CD4-positive, alpha-beta memory T cell (primary cell): ENCODE measurements at regions not wholly inside any gene's neighbourhood (a gene's known extent, or its start where the extent isn't known, plus 50 kb on each side); places are given as distances from the start of the nearest gene placed in this dataset.
A peak's percentile ranks its signal among the peaks of the same experiment; 100 is the strongest.
"Not testable (repeated sequence)": the region's sequence is repeated elsewhere in the genome, so short reads cannot be mapped to it uniquely, and the experiment has no call there.

Experiments used
- CTCF ChIA-PET: fragments of 350-600 bp; sonication (Branson Sonifier 250); formaldehyde crosslinking; loops from one replicate; lab custom pipeline; 2021; ENCODE audit warnings: inconsistent platforms; ENCODE audit not compliant: partially characterized antibody; lab: Charles Lee
- POLR2A ChIA-PET: fragments of 350-600 bp; sonication (Branson Sonifier 250); formaldehyde crosslinking; loops from one replicate; lab custom pipeline; 2021; ENCODE audit not compliant: partially characterized antibody; lab: Charles Lee
- DNase-seq, 5 donors: peaks; one replicate each; pipeline versions ENCODE4 v3.0.0 to v3.0.0-alpha.2; 2020 to 2022; ENCODE audit warnings: mixed read lengths in 1 of 5
- H3K27ac ChIP-seq: one replicate; pipeline ENCODE4 v1.7.0; 2013; ENCODE audit warnings: low read depth, low read length
- H3K27me3 ChIP-seq: 2 replicates; pipeline ENCODE4 v1.7.0; 2013; ENCODE audit warnings: mild to moderate bottlenecking, low read length, moderate library complexity; ENCODE audit not compliant: insufficient read depth
- H3K36me3 ChIP-seq: 2 replicates; pipeline ENCODE4 v1.7.0; 2013; ENCODE audit warnings: mild to moderate bottlenecking, low read length, moderate library complexity; ENCODE audit not compliant: insufficient read depth
- H3K4me1 ChIP-seq: 2 replicates; pipeline ENCODE4 v1.7.0; 2013; ENCODE audit warnings: mild to moderate bottlenecking, low read length, moderate library complexity; ENCODE audit not compliant: insufficient read depth
- H3K4me3 ChIP-seq, 2 donors: one replicate each; pipeline ENCODE4 v1.7.0; 2013; ENCODE audit warnings: low read length in 2 of 2, mild to moderate bottlenecking in 1 of 2
- H3K9me3 ChIP-seq, 2 donors: one replicate each; pipeline ENCODE4 v1.7.0; 2013; ENCODE audit warnings: low read length in 2 of 2, control low read depth in 1 of 2; ENCODE audit not compliant: control insufficient read depth in 1 of 2
- H3K27ac Mint-ChIP-seq, 7 donors: one replicate each; pipeline ENCODE4 v1.8.0; 2020 to 2021; ENCODE audit warnings: mixed read lengths in 7 of 7, mild to moderate bottlenecking in 6 of 7, inconsistent platforms in 3 of 7, moderate library complexity in 3 of 7
- H3K27me3 Mint-ChIP-seq, 2 donors: one replicate each; pipeline ENCODE4 v1.8.0; 2020 to 2021; ENCODE audit warnings: mixed read lengths in 2 of 2
- H3K36me3 Mint-ChIP-seq, 2 donors: one replicate each; pipeline ENCODE4 v1.8.0; 2020 to 2021; ENCODE audit warnings: mixed read lengths in 2 of 2, inconsistent platforms in 1 of 2, mild to moderate bottlenecking in 1 of 2
- H3K4me1 Mint-ChIP-seq, 4 donors: one replicate each; pipeline ENCODE4 v1.8.0; 2020 to 2021; ENCODE audit warnings: mixed read lengths in 4 of 4, mild to moderate bottlenecking in 1 of 4
- H3K4me3 Mint-ChIP-seq, 8 donors: one replicate each; pipeline ENCODE4 v1.8.0; 2020 to 2021; ENCODE audit warnings: mixed read lengths in 8 of 8, mild to moderate bottlenecking in 7 of 8, moderate library complexity in 6 of 8, inconsistent platforms in 3 of 8
- H3K9me3 Mint-ChIP-seq, 8 donors: one replicate each; pipeline ENCODE4 v1.8.0; 2020 to 2021; ENCODE audit warnings: mixed read lengths in 8 of 8, mild to moderate bottlenecking in 5 of 8, inconsistent platforms in 3 of 8, moderate library complexity in 1 of 8
- intact Hi-C: fragments of 100-400 bp; cut with micrococcal nuclease; formaldehyde crosslinking; loops from one replicate; pipeline ENCODE4 v1.15.1; 2023

GRCh38 chr5:32534041-32534440 lies 51.3 kb upstream of the SUB1 start:
- Mint-ChIP-seq H3K4me3 (peak overlapping the region; percentile 21 to 89 (median 57)), H3K27ac (peak overlapping the region in 5 of 7 donors; percentile 68 to 99 (median 84)), H3K27me3 (no peaks in the 10 kb centered on the region), H3K4me1 (peaks cover 49 to 87% (median 65%) of the 10 kb centered on the region in 4 donors), H3K36me3 (peaks cover 8 to 10% of the 10 kb centered on the region in 2 donors), H3K9me3 (no peaks in the 10 kb centered on the region)
- Histone ChIP-seq H3K36me3 (no peaks in the 10 kb centered on the region), H3K4me1 (peaks cover 74% of the 10 kb centered on the region), H3K27ac (no peak overlapping the region), H3K27me3 (no peaks in the 10 kb centered on the region), H3K9me3 (no peaks in the 10 kb centered on the region), H3K4me3 (no peak overlapping the region)
- intact Hi-C loops = loop anchor here (5.0 to 10.0 kb wide), 2 partner anchors 92 to 219 kb away; partner anchors contain the start of genes MTMR12 and ZFR
- no peak for DNase-seq
- ChIA-PET CTCF (interaction anchor here (1.0 to 4.8 kb wide), 4 partner anchors 9 to 55 kb away, joined by 4 to 39 read pairs (median 10); no protein-coding TSS in a partner anchor), POLR2A (interaction anchor here (0.9 to 1.2 kb wide), 2 partner anchors 11 to 51 kb away, joined by 3 to 9 read pairs; partner anchors contain the start of gene SUB1)

DNA sequence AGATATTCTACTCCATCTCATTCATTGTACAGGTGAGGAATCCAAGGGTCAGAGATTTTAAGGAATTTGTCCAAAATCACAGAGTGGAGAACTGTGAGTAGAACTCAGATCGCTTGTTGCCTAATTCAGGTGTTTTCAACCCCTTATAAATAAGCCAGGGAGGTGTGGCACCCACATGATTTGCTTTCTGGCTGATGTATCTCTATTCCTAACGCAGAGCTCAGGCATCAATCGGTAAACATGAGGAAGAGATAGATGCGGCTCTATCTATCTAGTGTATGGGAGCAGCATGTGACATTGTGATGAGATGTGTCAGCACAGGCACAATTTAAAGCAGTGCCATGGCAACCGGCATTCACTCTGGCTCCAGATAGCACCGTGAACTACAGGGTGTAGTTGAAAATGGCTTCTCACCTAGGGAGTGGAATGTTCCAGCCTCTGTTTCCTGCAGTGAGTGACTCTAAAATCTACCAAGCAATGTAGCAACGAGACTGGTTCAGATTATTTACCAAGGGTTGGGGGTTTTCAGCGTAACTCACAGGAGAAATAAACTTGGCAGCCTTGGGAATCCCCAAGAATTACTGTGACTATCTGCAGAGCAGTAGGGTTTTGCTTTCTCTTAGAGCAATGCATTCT lies 53.4 kb upstream of the SUB1 start:
- peak; percentile 61 to 90 (median 69) for DNase-seq
- ChIA-PET CTCF (interaction anchor here (1.5 to 4.8 kb wide), 5 partner anchors 20 to 57 kb away, joined by 4 to 39 read pairs (median 26); partner anchors contain the start of gene SUB1), POLR2A (interaction anchor here (0.7 to 3.6 kb wide), 9 partner anchors 10 to 61 kb away, joined by 3 to 60 read pairs (median 4); partner anchors contain the start of gene SUB1)
- no peaks in the 10 kb centered on the region for H3K27me3 Mint-ChIP-seq
- H3K27me3 ChIP-seq = no peaks in the 10 kb centered on the region
- peaks cover 37 to 66% (median 50%) of the 10 kb centered on the region in 4 donors for H3K4me1 Mint-ChIP-seq
- peak overlapping the region; percentile 87 to 93 (median 90) for H3K4me3 Mint-ChIP-seq
- no peaks in the 10 kb centered on the region for H3K9me3 ChIP-seq
- H3K27ac ChIP-seq = peak overlapping the region; percentile 94
- no peaks in the 10 kb centered on the region for H3K36me3 ChIP-seq
- H3K36me3 Mint-ChIP-seq = peaks cover 7 to 10% of the 10 kb centered on the region in 2 donors
- H3K9me3 Mint-ChIP-seq = no peaks in the 10 kb centered on the region
- H3K4me3 ChIP-seq = peak overlapping the region; percentile 42 to 68
- peak overlapping the region; percentile 94 to 99 (median 97) for H3K27ac Mint-ChIP-seq
- H3K4me1 ChIP-seq = peaks cover 58% of the 10 kb centered on the region
- intact Hi-C loops = loop anchor here (1.0 to 10.0 kb wide), 4 partner anchors 43 to 217 kb away; partner anchors contain the start of genes MTMR12, SUB1 and ZFR

DNA sequence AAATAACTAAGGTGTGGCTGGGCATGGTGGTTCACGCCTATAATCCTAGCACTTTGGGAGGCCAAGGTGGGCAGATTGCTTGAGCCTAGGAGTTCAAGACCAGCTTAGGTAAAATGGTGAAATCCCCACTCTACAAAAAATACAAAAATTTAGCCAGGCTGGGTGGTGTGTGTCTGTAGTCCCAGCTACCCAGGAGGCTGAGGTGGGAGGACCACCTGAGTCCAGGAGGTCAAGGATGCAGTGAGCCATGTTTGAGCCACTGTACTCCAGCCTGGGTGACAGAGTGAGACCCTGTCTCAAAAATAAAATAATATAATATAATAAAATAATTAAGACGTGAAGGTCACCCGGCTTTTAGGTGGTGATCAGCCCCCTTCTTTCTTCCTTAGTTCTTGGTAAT lies 58.0 kb upstream of the SUB1 start:
- POLR2A ChIA-PET = not testable (repeated sequence)
- peak overlapping the region in 1 of 7 donors; percentile 64 for H3K27ac Mint-ChIP-seq
- CTCF ChIA-PET = interaction anchor here (3.2 kb wide), 1 partner anchor 38 kb away, joined by 12 read pairs; no protein-coding TSS in a partner anchor

GRCh38 chr5:32526810-32527209 lies 58.5 kb upstream of the SUB1 start:
- intact Hi-C loops = no loop called here
- Histone ChIP-seq H3K4me3 (no peak overlapping the region), H3K4me1 (peaks cover 31% of the 10 kb centered on the region), H3K27me3 (no peaks in the 10 kb centered on the region), H3K9me3 (no peaks in the 10 kb centered on the region), H3K36me3 (no peaks in the 10 kb centered on the region), H3K27ac (no peak overlapping the region)
- DNase-seq = no peak
- peak overlapping the region in 1 of 7 donors; percentile 19 for H3K27ac Mint-ChIP-seq
- H3K4me3 Mint-ChIP-seq = no peak overlapping the region
- POLR2A ChIA-PET = no interaction called here
- peaks cover 23 to 40% (median 31%) of the 10 kb centered on the region in 4 donors for H3K4me1 Mint-ChIP-seq
- peaks cover 0 to 1% (median 0%) of the 10 kb centered on the region in 8 donors for H3K9me3 Mint-ChIP-seq
- no peaks in the 10 kb centered on the region for H3K27me3 Mint-ChIP-seq
- H3K36me3 Mint-ChIP-seq = peaks cover 0 to 2% of the 10 kb centered on the region in 2 donors
- CTCF ChIA-PET = interaction anchor here (3.2 kb wide), 2 partner anchors 37 to 63 kb away, joined by 12 read pairs; no protein-coding TSS in a partner anchor

More for the DNA sequence above, 58.0 kb upstream of the SUB1 start:
- H3K4me1 ChIP-seq = peaks cover 29% of the 10 kb centered on the region
- H3K36me3 ChIP-seq, H3K4me3 ChIP-seq, H3K27me3 ChIP-seq, H3K36me3 Mint-ChIP-seq, H3K4me3 Mint-ChIP-seq, H3K27ac ChIP-seq, H3K27me3 Mint-ChIP-seq, H3K9me3 ChIP-seq, DNase-seq, intact Hi-C loops, H3K9me3 Mint-ChIP-seq: not testable (repeated sequence)
- peaks cover 25 to 42% (median 33%) of the 10 kb centered on the region in 4 donors for H3K4me1 Mint-ChIP-seq

DNA sequence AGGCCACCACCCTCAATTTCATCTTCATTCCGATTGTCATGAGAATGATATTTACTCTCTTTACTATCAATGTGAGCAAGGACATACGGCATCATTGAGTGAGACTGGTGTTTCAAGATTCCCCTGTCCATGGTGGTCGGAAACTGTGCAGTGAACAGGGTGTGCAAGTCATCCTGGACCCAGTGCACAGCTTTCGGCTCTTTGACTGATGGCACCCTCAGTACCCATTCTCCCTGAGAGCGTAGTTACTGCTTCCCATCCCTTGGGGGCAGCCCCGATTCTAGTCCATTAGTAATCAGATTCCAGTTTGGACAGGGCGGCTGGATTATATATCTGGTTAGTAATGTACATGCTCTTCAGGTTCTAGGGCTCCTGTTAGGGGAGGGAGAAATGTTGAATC lies 61.7 kb upstream of the SUB1 start:
- intact Hi-C loops = no loop called here
- CTCF ChIA-PET = interaction anchor here (3.2 kb wide), 1 partner anchor 67 kb away, joined by 12 read pairs; no protein-coding TSS in a partner anchor

DNA sequence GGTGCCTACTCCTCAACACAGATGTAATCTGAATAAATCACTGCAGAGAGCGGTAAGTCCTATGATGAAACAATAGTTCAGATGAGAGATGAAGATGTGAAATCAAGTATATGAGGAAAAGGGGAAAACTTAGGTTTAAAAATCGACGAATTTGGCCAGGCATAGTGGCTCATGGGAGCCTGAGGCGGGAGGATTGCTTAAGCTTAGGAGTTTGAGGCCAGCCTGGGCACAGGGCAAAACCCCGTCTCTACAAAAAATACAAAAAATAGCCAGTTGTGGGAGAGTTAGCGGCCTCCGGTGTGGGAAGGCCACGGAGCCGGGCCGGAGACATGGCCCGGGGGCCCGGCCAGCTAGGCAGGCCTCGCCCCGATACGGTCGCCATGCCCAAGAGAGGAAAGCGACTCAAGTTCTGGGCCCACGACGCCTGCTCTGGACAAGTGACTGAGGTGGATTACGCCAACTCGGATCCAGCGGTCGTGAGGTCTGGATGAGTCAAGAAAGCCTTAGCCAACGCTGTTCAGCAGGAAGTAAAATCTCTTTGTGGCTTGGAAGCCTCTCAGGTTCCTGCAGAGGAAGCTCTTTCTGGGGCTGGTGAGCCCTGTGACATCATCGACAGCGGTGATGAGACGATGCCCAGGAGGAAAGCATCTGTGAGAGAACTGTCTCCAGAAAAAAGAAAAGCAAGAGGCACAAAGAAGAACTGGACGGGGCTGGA lies 62.8 kb upstream of the SUB1 start:
- Histone ChIP-seq H3K9me3 (no peaks in the 10 kb centered on the region), H3K4me3 (no peak overlapping the region), H3K4me1 (peaks cover 15% of the 10 kb centered on the region), H3K27ac (no peak overlapping the region), H3K36me3 (no peaks in the 10 kb centered on the region), H3K27me3 (no peaks in the 10 kb centered on the region)
- Mint-ChIP-seq H3K4me3 (peak overlapping the region in 3 of 8 donors; percentile 5 to 48 (median 17)), H3K27ac (peak overlapping the region in 3 of 7 donors; percentile 22 to 92 (median 85)), H3K4me1 (peaks cover 13 to 21% (median 16%) of the 10 kb centered on the region in 4 donors), H3K27me3 (no peaks in the 10 kb centered on the region), H3K9me3 (peaks cover 0 to 1% (median 0%) of the 10 kb centered on the region in 8 donors), H3K36me3 (no peaks in the 10 kb centered on the region)
- ChIA-PET CTCF (interaction anchor here (1.4 kb wide), 1 partner anchor 67 kb away, joined by 6 read pairs; no protein-coding TSS in a partner anchor), POLR2A (interaction anchor here (0.7 to 1.0 kb wide), 2 partner anchors 9 to 11 kb away, joined by 3 read pairs; no protein-coding TSS in a partner anchor)
- intact Hi-C loops = no loop called here
- peak; percentile 20 to 71 (median 33) for DNase-seq

More for the DNA sequence above, 61.7 kb upstream of the SUB1 start:
- Histone ChIP-seq H3K4me1 (peaks cover 15% of the 10 kb centered on the region), H3K4me3 (no peak overlapping the region), H3K36me3 (no peaks in the 10 kb centered on the region), H3K27ac (no peak overlapping the region), H3K9me3 (no peaks in the 10 kb centered on the region), H3K27me3 (no peaks in the 10 kb centered on the region)
- no peak for DNase-seq
- Mint-ChIP-seq H3K9me3 (peaks cover 0 to 1% (median 0%) of the 10 kb centered on the region in 8 donors), H3K27ac (no peak overlapping the region), H3K4me1 (peaks cover 13 to 21% (median 16%) of the 10 kb centered on the region in 4 donors), H3K27me3 (no peaks in the 10 kb centered on the region), H3K36me3 (no peaks in the 10 kb centered on the region), H3K4me3 (no peak overlapping the region)
- POLR2A ChIA-PET = no interaction called here
